HG03432 (cell line): ENCODE measurements at regions not wholly inside any gene's neighbourhood (a gene's known extent, or its start where the extent isn't known, plus 50 kb on each side); places are given as distances from the start of the nearest gene placed in this dataset.
"Not testable (repeated sequence)": the region's sequence is repeated elsewhere in the genome, so short reads cannot be mapped to it uniquely, and the experiment has no call there.

ENCODE experiments used
- ATAC-seq: cut with Tn5 transposase; IDR thresholded peaks from one replicate; pipeline ENCODE4 v1.9.1; 2021; ENCODE audit warnings: mild to moderate bottlenecking, moderate library complexity; ENCODE audit not compliant: unreplicated experiment

- peak; percentile 77 for ATAC-seq
These were observed 55.4 kb upstream of the GRPR start for GRCh38 chrX:16067886-16068515.

GRCh38 chrX:16063921-16064320, 59.4 kb upstream of the GRPR start:
- ATAC-seq: no peak

GRCh38 chrX:16063141-16063540, 60.2 kb upstream of the GRPR start:
- ATAC-seq: no peak

GRCh38 chrX:16061296-16061695, 62.1 kb upstream of the GRPR start:
- ATAC-seq: no peak

- ATAC-seq: no peak
These were observed 63.1 kb upstream of the GRPR start for GRCh38 chrX:16060252-16060651.

GRCh38 chrX:16049126-16049525, 74.2 kb upstream of the GRPR start:
- ATAC-seq: not testable (repeated sequence)

GRCh38 chrX:16042980-16043379, 80.4 kb upstream of the GRPR start:
- ATAC-seq: no peak

GRCh38 chrX:16039834-16040233, 83.5 kb upstream of the GRPR start:
- peak; percentile 47 for ATAC-seq

- ATAC-seq: peak; percentile 67
These were observed 84.0 kb upstream of the GRPR start for GRCh38 chrX:16039363-16039762.

- no peak for ATAC-seq
These were observed 90.0 kb upstream of the GRPR start for GRCh38 chrX:16033331-16033730.

- no peak for ATAC-seq
These were observed 94.8 kb upstream of the GRPR start for GRCh38 chrX:16028576-16028975.

GRCh38 chrX:16023790-16024734, 99.3 kb upstream of the GRPR start:
- peak; percentile 96 for ATAC-seq

GRCh38 chrX:16022580-16023200, 100.7 kb upstream of the GRPR start:
- ATAC-seq: no peak

GRCh38 chrX:16018291-16018690, 105.1 kb upstream of the GRPR start:
- ATAC-seq: no peak

GRCh38 chrX:16014171-16014570, 109.2 kb upstream of the GRPR start:
- ATAC-seq: no peak

GRCh38 chrX:16012250-16012649, 111.1 kb upstream of the GRPR start:
- no peak for ATAC-seq

GRCh38 chrX:16005917-16006316, 117.4 kb upstream of the GRPR start:
- ATAC-seq: no peak

GRCh38 chrX:16002185-16002584, 121.2 kb upstream of the GRPR start:
- ATAC-seq: no peak

- no peak for ATAC-seq
These were observed 125.0 kb upstream of the GRPR start for GRCh38 chrX:15998350-15998749.

GRCh38 chrX:15989716-15990115, 133.6 kb upstream of the GRPR start:
- ATAC-seq: peak; percentile 12

- peak; percentile 54 for ATAC-seq
These were observed 134.3 kb upstream of the AP1S2 start for GRCh38 chrX:15988661-15989603.
